Transverse colon (tissue), 4 donors: ENCODE measurements at regions not wholly inside any gene's neighbourhood (a gene's known extent, or its start where the extent isn't known, plus 50 kb on each side); places are given as distances from the start of the nearest gene placed in this dataset.

ENCODE experiments used
- DNase-seq: peaks from one replicate; pipeline ENCODE4 v3.0.0-alpha.2; 2019
- H3K27ac ChIP-seq, 4 donors: fragments of 200-600 bp; sonication (generic); 2 replicates each; pipeline ENCODE4 v1.5.1; 2016 to 2018; ENCODE audit warnings: inconsistent platforms in 4 of 4
- H3K27me3 ChIP-seq: fragments of 200-600 bp; sonication (generic); 2 replicates; pipeline ENCODE4 v1.5.1; 2017; ENCODE audit warnings: inconsistent platforms
- H3K36me3 ChIP-seq, 4 donors: fragments of 200-600 bp; sonication (generic); 2 replicates each; pipeline ENCODE4 v1.5.1; 2017 to 2019; ENCODE audit warnings: inconsistent platforms in 4 of 4
- H3K4me1 ChIP-seq, 4 donors: fragments of 200-600 bp; sonication (generic); 2 replicates each; pipeline ENCODE4 v1.5.1; 2017 to 2020; ENCODE audit warnings: inconsistent platforms in 4 of 4
- H3K4me3 ChIP-seq, 4 donors: fragments of 200-600 bp; sonication (generic); 1 replicate in 1 of 4; 2 replicates in 3 of 4; pipeline versions ENCODE4 v1.5.1 to v1.6.1; 2017 to 2019; ENCODE audit warnings: inconsistent platforms in 4 of 4
- H3K9me3 ChIP-seq, 2 donors: fragments of 200-600 bp; sonication (generic); 2 replicates each; pipeline ENCODE4 v1.5.1; 2017 to 2019; ENCODE audit warnings: inconsistent platforms in 2 of 2
- EP300 ChIP-seq: sonication (generic); formaldehyde crosslinking; IDR thresholded peaks from one replicate; pipeline ENCODE4 v1.6.1; 2017; ENCODE audit warnings: antibody characterized with exemption, low read depth
- POLR2A ChIP-seq: fragments of 450-650 bp; IDR thresholded peaks from one replicate; pipeline ENCODE4 v1.6.1; 2016; ENCODE audit warnings: antibody characterized with exemption, mild to moderate bottlenecking, moderate library complexity
- POLR2AphosphoS5 ChIP-seq, 3 donors: sonication (generic); formaldehyde crosslinking; IDR thresholded peaks; one replicate each; pipeline ENCODE4 v1.6.1; 2016; ENCODE audit warnings: antibody characterized with exemption in 3 of 3
- WGBS, 2 donors: methylation state at CpG; one replicate each; pipeline ENCODE4 v1.1.5; 2018; ENCODE audit warnings: low coverage in 1 of 2; 5-methylcytosine and 5-hydroxymethylcytosine counted together
- in situ Hi-C, 4 donors: fragments of 200-750 bp; cut with MboI; loops; one replicate each; pipeline versions ENCODE4 v1.15.0 to v1.15.1; 2017; ENCODE audit warnings: low sequenced_read_pairs in 3 of 4, low pct_ligation_motif_present in 1 of 4, low pct_unique_long_range_greater_than_20kb in 1 of 4
- intact Hi-C: fragments of 100-400 bp; cut with DNase I; formaldehyde crosslinking; loops from one replicate; pipeline ENCODE4 v1.15.1; 2023; ENCODE audit warnings: low total_unique reads
- TF ChIP-seq, protein P1 (sequence below), 5 experiments: fragments of 200-600 bp in 3 of 5; fragments of 450-650 bp in 2 of 5; sonication (generic) in 3 of 5; IDR thresholded peaks; 1 replicate in 2 of 5; 2 replicates in 3 of 5; pipeline ENCODE4 v1.5.1; 2016 to 2017; ENCODE audit warnings: antibody characterized with exemption in 5 of 5, inconsistent platforms in 3 of 5, mild to moderate bottlenecking in 2 of 5, moderate library complexity in 1 of 5

DNA sequence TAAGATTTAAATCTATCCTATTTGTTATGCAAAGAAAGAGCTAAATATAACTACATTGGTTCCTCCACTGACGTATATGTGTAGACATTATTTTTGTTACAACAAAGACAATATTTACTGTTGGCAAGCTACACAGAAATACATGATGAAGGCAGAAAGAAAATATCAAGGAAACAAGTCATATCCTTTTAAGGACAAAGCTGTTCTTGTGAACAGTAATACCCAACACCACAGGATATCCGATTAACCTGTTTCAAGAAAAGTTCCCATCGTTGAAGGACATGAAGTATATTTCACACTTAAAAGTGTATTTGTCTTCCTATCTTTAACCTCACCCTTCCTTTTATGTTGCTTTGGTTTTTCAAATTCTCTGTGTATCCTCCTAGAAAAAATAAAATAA is 235.8 kb upstream of the AADAT start:
- no peak overlapping the region for H3K27ac ChIP-seq
- in situ Hi-C loops = no loop called here
- no peak for TF ChIP-seq POLR2A
- TF ChIP-seq, protein P1, sequence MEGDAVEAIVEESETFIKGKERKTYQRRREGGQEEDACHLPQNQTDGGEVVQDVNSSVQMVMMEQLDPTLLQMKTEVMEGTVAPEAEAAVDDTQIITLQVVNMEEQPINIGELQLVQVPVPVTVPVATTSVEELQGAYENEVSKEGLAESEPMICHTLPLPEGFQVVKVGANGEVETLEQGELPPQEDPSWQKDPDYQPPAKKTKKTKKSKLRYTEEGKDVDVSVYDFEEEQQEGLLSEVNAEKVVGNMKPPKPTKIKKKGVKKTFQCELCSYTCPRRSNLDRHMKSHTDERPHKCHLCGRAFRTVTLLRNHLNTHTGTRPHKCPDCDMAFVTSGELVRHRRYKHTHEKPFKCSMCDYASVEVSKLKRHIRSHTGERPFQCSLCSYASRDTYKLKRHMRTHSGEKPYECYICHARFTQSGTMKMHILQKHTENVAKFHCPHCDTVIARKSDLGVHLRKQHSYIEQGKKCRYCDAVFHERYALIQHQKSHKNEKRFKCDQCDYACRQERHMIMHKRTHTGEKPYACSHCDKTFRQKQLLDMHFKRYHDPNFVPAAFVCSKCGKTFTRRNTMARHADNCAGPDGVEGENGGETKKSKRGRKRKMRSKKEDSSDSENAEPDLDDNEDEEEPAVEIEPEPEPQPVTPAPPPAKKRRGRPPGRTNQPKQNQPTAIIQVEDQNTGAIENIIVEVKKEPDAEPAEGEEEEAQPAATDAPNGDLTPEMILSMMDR (IDR thresholded peaks at IDR 0.05) = no peak
- TF ChIP-seq POLR2AphosphoS5 (IDR thresholded peaks at IDR 0.05) = no peak
- TF ChIP-seq EP300 = no peak

DNA sequence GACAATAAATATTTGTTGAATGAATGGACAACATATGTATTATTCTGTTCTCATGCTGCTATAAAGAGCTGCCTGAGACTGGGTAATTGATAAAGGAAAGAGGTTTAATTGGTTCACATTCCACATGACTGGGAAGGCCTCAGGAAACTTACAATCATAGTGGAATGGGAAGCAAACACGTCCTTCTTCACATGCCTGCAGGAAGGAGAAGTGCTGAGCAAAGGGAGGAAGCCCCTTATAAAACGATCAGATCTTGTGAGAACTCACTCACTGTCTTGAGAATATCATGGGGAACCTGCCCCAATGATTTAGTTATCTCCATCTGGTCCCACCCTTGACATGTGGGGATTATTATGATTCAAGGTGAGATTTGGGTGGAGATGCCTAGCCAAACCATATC is 233.9 kb upstream of the AADAT start:
- DNase-seq = no peak
- Histone ChIP-seq H3K9me3 (no peaks in the 10 kb centered on the region), H3K4me3 (no peak overlapping the region), H3K27ac (no peak overlapping the region), H3K36me3 (no peaks in the 10 kb centered on the region), H3K4me1 (no peaks in the 10 kb centered on the region), H3K27me3 (no peaks in the 10 kb centered on the region)
- in situ Hi-C loops = no loop called here
- TF ChIP-seq, protein P1 (IDR thresholded peaks at IDR 0.05) = no peak
- TF ChIP-seq POLR2AphosphoS5 (IDR thresholded peaks at IDR 0.05) (no peak), POLR2A (no peak), EP300 (no peak)
- 61 to 70% methylated on average over 2 of the region's 2 CpGs for WGBS, 2 donors
- intact Hi-C loops = no loop called here

More for the DNA sequence above, 235.8 kb upstream of the AADAT start:
- Histone ChIP-seq H3K4me3 (no peak overlapping the region), H3K4me1 (no peaks in the 10 kb centered on the region), H3K36me3 (no peaks in the 10 kb centered on the region), H3K27me3 (no peaks in the 10 kb centered on the region), H3K9me3 (no peaks in the 10 kb centered on the region)
- WGBS, 2 donors = 60 to 70% methylated on average over 3 of the region's 3 CpGs
- intact Hi-C loops = no loop called here
- DNase-seq = no peak

DNA sequence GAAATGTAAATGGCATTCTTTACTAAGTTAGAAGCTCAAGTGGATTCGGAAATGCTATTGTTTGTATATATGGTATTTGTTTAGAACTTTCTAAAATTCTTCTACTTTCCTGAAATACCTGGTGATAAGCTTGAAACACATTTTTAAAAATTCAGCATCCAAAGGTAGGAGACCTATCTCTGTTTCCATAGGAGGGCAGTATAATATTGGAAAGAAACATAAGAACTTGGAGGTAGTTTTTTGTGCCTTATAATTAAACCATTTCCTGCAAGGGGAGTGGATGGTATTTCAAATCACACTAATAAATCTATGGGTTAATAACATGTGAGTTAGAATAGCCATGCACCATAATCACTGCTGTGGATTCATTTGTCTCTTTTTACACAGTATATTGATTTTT is 217.4 kb upstream of the AADAT start:
- Histone ChIP-seq H3K4me1 (peaks cover 0 to 22% (median 12%) of the 10 kb centered on the region in 4 donors), H3K9me3 (no peaks in the 10 kb centered on the region), H3K4me3 (no peak overlapping the region), H3K36me3 (no peaks in the 10 kb centered on the region), H3K27me3 (no peaks in the 10 kb centered on the region), H3K27ac (peak overlapping the region in 3 of 4 donors; percentile 30 to 47 (median 34))
- TF ChIP-seq EP300 (no peak), POLR2A (no peak), POLR2AphosphoS5 (IDR thresholded peaks at IDR 0.05) (no peak)
- TF ChIP-seq, protein P1 (IDR thresholded peaks at IDR 0.05) = no peak
- no peak for DNase-seq
- in situ Hi-C loops = no loop called here
- 63 to 66% methylated on average over 1 of the region's 1 CpG for WGBS, 2 donors
- intact Hi-C loops = no loop called here

DNA sequence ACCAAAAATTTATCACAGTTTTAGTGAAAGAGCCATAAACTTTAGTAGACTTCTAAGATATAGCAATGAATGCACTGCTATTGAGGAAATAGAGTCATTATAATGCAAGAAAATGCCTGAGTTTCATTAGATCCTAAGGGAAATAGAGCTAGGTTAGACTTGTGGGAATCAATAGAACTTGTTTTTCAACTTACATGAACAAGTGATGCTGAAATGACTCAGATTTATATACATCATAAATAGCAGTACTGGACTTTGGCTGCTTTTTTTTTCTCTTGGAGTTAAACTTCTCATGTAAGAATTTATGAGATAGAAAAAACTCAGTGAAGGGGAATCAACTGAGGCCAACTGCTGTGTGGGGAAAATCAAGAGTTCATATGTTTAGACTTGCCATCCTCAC is 216.5 kb upstream of the AADAT start:
- no peaks in the 10 kb centered on the region for H3K36me3 ChIP-seq
- H3K27me3 ChIP-seq = no peaks in the 10 kb centered on the region
- intact Hi-C loops = no loop called here
- peak in 1 of 3 donors; percentile 11 for TF ChIP-seq POLR2AphosphoS5 (IDR thresholded peaks at IDR 0.05)
- no peak for TF ChIP-seq POLR2A
- H3K4me3 ChIP-seq = no peak overlapping the region
- no peaks in the 10 kb centered on the region for H3K9me3 ChIP-seq
- H3K27ac ChIP-seq = peak overlapping the region; percentile 50 to 69 (median 60)
- peaks cover 0 to 22% (median 12%) of the 10 kb centered on the region in 4 donors for H3K4me1 ChIP-seq
- in situ Hi-C loops = no loop called here
- no peak for DNase-seq

DNA sequence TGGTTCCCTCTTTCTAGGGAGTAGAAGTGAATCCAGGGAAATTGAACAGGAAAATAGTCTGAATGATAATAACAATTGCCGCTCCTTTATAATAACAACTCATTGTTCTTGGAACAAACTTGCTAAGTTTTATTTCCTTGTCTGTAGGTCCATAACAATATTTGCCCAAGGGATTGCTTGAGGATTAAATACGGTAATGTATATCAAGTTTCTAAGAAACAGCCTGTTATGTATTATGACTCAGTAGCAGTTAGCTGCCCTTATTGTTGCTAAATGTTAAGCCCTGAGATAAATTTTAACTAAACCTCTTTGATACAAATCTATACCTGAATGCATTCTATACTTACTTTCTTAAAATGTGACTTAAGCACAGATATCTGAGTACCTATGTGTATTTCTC is 215.9 kb upstream of the AADAT start:
- peaks cover 0 to 22% (median 12%) of the 10 kb centered on the region in 4 donors for H3K4me1 ChIP-seq
- in situ Hi-C loops (no loop called here), intact Hi-C loops (no loop called here)
- peak overlapping the region; percentile 50 to 69 (median 60) for H3K27ac ChIP-seq
- no peaks in the 10 kb centered on the region for H3K9me3 ChIP-seq
- H3K4me3 ChIP-seq = no peak overlapping the region
- no peaks in the 10 kb centered on the region for H3K27me3 ChIP-seq
- TF ChIP-seq, protein P1 (IDR thresholded peaks at IDR 0.05) = no peak
- H3K36me3 ChIP-seq = no peaks in the 10 kb centered on the region
- no peak for DNase-seq
- WGBS, 2 donors = 27 to 46% methylated on average over 2 of the region's 2 CpGs
